GM21576 (cell line): ENCODE measurements at regions not wholly inside any gene's neighbourhood (a gene's known extent, or its start where the extent isn't known, plus 50 kb on each side); places are given as distances from the start of the nearest gene placed in this dataset.

Source experiments
- ATAC-seq: cut with Tn5 transposase; IDR thresholded peaks from one replicate; pipeline ENCODE4 v1.9.1; 2021; ENCODE audit warnings: mild to moderate bottlenecking, moderate library complexity; ENCODE audit not compliant: unreplicated experiment

- no peak for ATAC-seq
Measured at GRCh38 chr6:122098201-122098678, 301.2 kb upstream of the HSF2 start.

- no peak for ATAC-seq
Measured at GRCh38 chr6:122102026-122102425, 297.4 kb upstream of the HSF2 start.

DNA sequence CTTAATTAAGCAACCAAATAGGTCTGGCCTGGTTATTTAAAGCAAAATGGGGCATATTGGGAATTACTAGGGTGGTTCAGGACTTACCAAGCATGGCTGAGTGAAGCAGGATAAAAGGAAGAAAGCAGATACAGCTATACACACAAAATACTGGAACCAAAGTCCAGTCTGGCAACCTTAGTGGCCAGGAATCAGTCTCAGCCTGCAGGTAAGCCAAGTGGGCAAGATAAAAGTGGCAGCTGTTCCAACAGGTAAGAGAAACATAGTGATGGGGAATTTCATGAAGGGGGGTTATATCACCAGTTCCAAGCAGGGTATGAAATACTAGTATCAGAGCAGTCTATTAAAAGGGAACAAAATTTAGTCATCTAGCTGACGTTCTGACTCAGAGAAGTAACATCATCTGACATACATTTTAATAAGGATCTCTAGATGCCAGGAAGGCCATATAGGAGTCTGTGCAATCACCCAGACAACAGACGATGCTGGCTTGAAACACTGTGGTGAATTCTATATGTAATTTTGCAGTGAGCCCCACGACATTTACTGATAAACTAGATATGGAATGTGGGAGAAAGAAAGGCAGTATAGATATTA is 292.1 kb upstream of the HSF2 start:
- no peak for ATAC-seq

- no peak for ATAC-seq
Measured at GRCh38 chr6:122109075-122109474, 290.4 kb upstream of the HSF2 start.

DNA sequence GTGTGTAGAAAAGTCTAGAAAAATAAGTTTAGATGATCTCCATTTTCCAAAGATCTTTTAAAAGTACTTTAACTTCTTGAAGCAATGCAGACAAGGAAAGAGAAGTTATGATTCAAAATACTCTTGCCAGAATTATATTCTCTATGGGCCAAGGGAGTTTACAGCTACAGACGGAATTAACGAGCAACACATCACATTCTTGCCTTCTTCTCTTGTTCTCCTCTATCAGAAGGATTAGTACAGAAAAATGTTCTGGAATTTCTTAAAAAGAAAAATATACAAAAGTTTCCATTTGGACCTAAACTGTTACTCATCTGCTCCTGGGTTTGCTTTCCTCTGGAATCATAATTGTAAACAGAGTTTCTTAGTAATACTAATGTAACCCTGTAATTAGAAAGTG is 284.7 kb upstream of the HSF2 start:
- ATAC-seq = no peak

DNA sequence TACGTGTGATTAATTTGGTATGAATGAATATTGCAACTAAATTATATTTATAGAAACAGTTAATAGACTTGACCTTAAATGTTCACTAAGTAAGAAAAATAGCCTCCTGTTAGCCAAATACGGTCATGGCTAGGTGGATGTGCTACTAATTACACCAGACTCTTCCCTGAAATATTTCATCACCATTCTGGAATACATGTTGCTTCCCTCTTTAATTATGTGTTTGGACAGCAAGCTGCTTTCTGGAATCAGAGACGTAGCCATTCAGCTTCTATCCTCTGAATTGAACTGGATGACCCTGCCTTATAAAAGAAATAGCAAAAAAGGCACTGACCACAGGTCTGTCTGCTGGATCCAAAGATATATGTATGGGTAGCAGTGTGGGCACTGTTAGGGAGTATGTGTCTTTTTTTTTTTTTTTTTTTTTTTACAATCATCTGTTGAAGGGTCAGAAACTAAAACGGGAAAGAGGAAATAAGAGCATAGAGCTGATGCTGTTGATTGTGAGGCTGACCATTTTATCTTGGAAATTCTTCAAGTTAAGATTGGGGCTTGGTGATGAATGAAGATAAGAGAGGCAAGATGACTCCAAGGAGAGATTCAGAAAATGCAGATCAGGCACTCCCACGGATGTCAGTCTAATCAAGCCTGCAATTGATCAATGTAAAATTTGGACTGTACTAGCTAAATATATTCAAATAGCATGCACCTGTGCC is 283.2 kb upstream of the HSF2 start:
- no peak for ATAC-seq

DNA sequence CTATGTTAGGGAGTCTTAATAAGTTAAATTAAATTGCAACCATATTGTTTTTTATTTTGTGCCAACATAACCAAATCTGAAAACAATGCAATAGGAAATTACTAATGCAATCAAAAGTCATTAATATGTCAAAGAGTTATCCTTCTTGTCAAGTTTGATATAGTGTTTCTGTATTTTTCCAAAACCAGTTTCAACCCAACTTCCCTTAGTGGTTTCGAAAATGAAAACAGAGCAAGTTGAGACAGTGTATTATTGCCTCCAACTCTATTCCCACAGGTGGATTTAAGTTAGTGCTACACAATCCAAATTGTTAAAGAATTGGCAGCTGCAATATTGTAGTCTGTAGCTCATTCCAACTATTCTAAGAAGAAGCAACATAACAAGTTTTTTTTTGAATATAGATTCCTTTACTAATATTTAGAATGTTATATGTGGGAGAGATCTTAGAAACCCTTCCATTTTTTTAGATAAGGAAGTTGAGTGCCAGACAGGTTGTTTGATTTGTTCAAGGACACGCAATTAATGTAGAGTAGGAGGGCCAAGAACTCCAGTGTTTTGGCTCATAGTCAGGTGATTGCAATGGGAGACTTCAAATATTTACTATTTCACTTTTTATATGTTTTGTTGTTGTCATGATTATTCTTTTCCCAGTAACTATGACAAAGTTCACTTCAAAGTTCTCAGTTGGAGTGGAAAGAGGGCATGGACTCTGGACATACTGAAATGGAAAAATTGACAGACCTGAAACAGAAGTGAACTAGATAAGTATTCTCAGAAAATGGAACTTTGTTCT is 282.4 kb upstream of the HSF2 start:
- ATAC-seq = no peak

- ATAC-seq = no peak
Measured at GRCh38 chr6:122118945-122119506, 280.4 kb upstream of the HSF2 start.

DNA sequence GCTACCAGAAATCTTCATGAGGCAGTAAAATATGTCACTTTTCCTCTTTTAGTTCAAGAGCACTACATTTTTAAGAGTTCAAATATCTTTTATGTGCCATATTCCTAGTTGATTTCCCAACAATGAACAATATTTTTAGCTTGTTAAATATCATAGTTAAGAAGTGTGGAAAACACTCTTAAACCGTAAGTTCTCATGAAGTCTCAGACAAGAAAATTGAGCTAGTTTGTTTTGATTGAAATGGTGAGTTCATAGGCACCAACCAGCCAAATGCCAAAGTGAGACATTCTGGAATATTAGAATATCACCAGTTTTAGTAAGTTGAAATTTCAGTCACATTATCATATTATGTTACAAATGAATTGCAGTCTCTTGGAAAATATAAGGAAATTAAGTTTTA is 277.2 kb upstream of the HSF2 start:
- ATAC-seq = no peak

GRCh38 chr6:122122686-122123085 is 276.8 kb upstream of the HSF2 start:
- no peak for ATAC-seq

GRCh38 chr6:122124908-122125307 is 274.5 kb upstream of the HSF2 start:
- no peak for ATAC-seq

DNA sequence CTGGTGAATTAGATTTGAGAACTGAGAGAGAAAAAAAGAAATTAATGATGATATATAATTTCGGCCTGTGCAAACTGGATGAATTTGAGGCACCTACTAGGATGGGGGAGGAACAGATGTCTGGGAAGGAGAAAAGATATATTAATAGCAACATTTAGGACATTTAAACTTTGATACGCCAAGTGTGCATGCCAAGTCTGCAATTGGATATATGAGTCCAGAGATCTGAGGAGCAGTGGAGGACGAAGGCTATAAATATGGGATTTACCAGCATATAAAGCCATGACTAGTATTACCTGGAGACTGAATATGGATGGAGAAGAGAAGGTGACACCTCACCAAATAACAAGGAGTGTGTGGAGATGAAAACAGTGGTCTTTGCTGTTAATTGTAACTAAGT is 272.6 kb upstream of the HSF2 start:
- ATAC-seq = no peak

GRCh38 chr6:122128445-122128844 is 271.0 kb upstream of the HSF2 start:
- no peak for ATAC-seq

DNA sequence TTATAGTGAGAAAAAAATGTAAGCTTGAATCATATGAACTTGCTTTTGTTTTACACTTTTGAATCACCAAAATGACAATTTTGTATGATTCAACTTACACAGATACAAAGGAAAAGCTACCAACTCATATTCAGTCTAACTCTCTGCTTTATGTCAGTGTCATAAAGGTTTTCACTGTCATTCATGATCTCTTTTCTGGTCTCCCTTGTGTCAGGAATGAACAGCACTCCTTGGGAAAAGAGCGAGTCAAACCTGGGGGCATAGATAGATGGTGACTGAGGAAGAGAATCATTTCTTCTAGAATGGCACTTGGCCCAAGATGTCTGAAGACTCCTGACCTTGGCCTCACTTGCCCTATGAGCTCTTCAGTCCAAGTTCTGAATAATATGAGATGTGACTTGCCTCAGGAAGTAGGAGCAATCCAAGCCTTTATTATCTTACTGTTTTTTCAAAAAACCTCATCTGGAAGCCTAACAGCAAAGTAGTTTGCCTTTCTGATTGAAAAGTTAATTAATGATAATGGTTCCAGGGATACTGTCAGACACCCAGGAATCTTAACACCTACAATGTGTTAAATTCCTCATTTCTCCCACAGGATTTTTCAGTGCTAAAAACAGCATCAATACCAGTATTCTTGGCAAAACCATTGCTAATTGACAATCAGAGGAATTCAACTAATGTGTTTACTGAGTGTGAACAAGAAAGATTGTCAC is 270.0 kb upstream of the HSF2 start:
- no peak for ATAC-seq

DNA sequence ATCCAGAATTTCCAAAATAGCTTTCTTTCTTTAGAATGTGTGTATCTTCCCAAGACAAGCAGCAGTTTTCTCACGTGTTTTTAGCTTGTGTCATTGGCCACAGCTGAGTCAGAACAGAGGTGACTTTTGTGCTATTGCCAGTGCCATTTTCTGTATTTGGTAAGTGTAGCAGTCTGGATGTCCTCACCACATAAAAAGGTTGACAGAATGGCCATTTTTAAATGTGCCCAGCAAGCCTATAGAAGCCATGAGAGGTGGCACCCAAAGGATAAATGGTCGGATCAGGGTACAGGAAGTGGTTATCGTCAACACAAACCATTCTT is 269.5 kb upstream of the HSF2 start:
- ATAC-seq = no peak

DNA sequence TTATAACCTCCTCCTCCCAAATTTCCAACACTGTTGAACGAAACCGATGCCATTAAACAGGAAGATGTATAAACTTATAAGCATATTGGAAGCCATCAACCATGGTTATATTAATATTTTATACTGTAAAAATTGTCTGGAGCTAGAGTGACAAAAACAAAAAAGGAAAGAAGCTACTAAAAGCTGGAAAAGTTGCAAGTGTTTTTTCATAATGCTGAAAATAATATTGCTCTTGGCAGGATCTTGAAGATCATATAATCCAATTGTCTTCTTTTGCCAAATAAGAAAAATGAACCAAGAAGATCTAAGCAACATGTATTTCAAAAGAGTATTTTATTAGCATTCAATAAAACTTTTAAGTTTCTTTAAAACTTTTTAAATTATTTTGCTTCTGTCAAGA is 268.9 kb upstream of the HSF2 start:
- no peak for ATAC-seq

- no peak for ATAC-seq
Measured at GRCh38 chr6:122136386-122136785, 263.1 kb upstream of the HSF2 start.

DNA sequence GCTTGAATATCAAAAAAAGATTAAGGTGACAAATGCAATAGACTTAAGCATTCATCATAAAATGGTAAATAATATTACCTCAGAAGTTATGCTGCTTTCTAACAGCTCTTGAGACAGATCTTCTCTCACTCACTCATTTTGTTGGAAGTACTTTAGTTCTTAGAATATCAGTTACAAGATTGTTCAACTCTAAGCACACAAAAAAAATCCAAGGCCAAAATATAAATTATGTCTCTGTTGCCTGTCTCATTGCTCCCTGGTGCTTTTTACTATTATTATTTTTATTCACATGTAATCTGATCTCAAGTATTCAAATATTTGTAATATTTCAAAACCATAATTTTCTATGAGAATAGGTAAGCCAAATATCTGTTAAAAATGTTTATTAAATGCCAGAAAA is 259.4 kb upstream of the HSF2 start:
- no peak for ATAC-seq

- ATAC-seq = no peak
Measured at GRCh38 chr6:122141246-122141645, 258.2 kb upstream of the HSF2 start.

DNA sequence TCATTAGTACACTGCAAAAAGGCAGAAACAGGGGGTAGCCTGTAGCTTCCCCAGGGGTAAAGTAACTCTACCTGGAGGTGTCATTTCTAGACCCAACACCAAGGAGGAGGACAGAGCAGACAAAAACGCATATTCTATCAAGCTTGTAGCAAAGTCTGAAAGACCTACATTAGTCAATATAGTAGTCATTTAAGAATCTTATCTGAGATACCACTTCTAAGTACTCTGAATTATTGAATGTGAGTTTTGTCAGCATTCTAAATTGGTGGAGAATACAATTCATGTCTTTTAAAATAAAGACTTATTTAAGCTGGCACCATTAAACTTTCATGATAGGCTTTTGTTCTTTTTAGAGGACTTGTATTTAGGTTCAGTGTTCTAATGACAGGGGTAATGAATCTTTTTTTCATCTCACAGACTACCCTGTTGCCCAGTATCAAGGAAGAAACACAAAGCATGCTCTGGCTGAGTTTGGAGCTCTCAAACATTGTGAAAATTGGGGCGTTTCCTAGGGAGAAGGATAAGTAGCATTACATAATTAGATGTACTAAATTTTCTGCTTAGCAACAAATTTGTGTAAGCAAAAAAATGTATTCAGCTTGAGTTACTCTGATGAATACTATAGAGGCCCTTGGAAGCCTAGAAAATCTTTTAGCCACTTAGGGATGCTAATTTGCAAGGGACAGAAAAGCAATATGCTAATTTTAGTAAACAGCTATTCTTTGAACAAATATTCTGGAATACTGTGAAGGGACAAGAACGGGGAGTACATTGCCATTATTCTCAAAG is 255.4 kb upstream of the HSF2 start:
- no peak for ATAC-seq
